Psoas muscle (tissue), 7 donors: ENCODE measurements at regions not wholly inside any gene's neighbourhood (a gene's known extent, or its start where the extent isn't known, plus 50 kb on each side); places are given as distances from the start of the nearest gene placed in this dataset.

Experiments
- ATAC-seq, 4 donors: fragments of 200-7000 bp; cut with Tn5 transposase; one replicate each; pipeline ENCODE4 v1.9.1; 2020; ENCODE audit warnings: moderate library complexity in 3 of 4, mild to moderate bottlenecking in 2 of 4
- DNase-seq, 2 donors: peaks; one replicate each; pipeline ENCODE4 v3.0.0-alpha.2; 2020
- H3K27ac ChIP-seq: fragments of 200-600 bp; one replicate; pipeline ENCODE4 v1.8.0; 2022
- H3K27me3 ChIP-seq, 3 donors: fragments of 200-600 bp in 1 of 3; one replicate each; pipeline versions ENCODE4 v1.6.1 to v1.8.0; 2013 to 2022; ENCODE audit warnings: low read length in 2 of 3, mild to moderate bottlenecking in 2 of 3, moderate library complexity in 1 of 3; ENCODE audit not compliant: insufficient read depth in 3 of 3
- H3K36me3 ChIP-seq, 2 donors: fragments of 200-600 bp in 1 of 2; one replicate each; pipeline versions ENCODE4 v1.6.1 to v1.8.0; 2013 to 2022; ENCODE audit warnings: low read depth in 1 of 2, mild to moderate bottlenecking in 1 of 2, moderate library complexity in 1 of 2; ENCODE audit not compliant: insufficient read depth in 1 of 2
- H3K4me1 ChIP-seq: fragments of 200-600 bp; one replicate; pipeline ENCODE4 v1.8.0; 2022
- H3K4me3 ChIP-seq: fragments of 200-600 bp; one replicate; pipeline ENCODE4 v1.8.0; 2022; ENCODE audit warnings: mild to moderate bottlenecking
- H3K9me3 ChIP-seq: fragments of 200-600 bp; one replicate; pipeline ENCODE4 v1.8.0; 2022
- WGBS, 3 donors: extraction: QIAGEN DNeasy Blood & Tissue Kit; methylation state at CpG; one replicate each; pipeline versions ENCODE4 v1.1.6 to v1.1.7; 2013; 5-methylcytosine and 5-hydroxymethylcytosine counted together
- intact Hi-C, 2 donors: fragments of 100-400 bp; cut with DNase I; formaldehyde crosslinking; loops; one replicate each; pipeline versions ENCODE4 v1.11.0 to v1.14.2; 2022
- TF ChIP-seq, protein P1 (sequence below): fragments of 200-600 bp; IDR thresholded peaks from one replicate; pipeline ENCODE4 v1.8.0; 2022; ENCODE audit warnings: antibody characterized with exemption
- donor health status: healthy with polysubstance abuse.
- donor health status: DM: no; HTN: no; CAD: no; lungs with moderate emphysema.
- donor health status: Bipolar disorder and iron deficiency.
- donor health status: healthy.
- donor health status: DM: yes; HTN: yes; CAD: no.
- donor health status: DM: no; HTN: no; CAD: no.
- donor health status: DM: yes; HTN: yes; CAD: no.

DNA sequence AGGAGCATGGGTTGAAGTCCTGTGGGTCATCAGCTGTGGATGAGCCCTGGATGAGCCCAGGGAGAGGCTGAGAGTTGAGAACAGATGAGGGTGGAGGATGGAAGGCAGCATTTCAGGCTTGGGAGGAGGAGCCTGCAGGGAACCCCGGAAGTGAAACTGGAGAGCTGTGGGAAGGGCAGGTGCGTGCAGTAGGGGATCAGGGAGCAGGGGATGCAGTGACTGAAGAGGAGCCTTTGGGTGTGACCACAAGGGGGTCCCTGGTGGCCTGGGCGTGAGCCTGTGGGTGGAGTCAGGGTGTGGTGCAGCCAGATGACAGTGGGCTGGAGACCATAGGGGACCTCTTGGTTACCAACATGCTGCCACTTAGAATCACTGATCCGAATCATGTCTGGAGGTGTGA is 115.5 kb downstream of the PAPOLA start:
- no peaks in the 10 kb centered on the region for H3K9me3 ChIP-seq
- 49 to 61% (median 59%) methylated on average over 4 of the region's 4 CpGs for WGBS, 3 donors
- peaks cover 0 to 33% (median 9%) of the 10 kb centered on the region in 3 donors for H3K27me3 ChIP-seq
- no peak overlapping the region for H3K27ac ChIP-seq
- ATAC-seq = no peak
- no peaks in the 10 kb centered on the region for H3K36me3 ChIP-seq
- intact Hi-C loops = no loop called here
- no peak for DNase-seq
- no peak overlapping the region for H3K4me3 ChIP-seq
- TF ChIP-seq, protein P1, sequence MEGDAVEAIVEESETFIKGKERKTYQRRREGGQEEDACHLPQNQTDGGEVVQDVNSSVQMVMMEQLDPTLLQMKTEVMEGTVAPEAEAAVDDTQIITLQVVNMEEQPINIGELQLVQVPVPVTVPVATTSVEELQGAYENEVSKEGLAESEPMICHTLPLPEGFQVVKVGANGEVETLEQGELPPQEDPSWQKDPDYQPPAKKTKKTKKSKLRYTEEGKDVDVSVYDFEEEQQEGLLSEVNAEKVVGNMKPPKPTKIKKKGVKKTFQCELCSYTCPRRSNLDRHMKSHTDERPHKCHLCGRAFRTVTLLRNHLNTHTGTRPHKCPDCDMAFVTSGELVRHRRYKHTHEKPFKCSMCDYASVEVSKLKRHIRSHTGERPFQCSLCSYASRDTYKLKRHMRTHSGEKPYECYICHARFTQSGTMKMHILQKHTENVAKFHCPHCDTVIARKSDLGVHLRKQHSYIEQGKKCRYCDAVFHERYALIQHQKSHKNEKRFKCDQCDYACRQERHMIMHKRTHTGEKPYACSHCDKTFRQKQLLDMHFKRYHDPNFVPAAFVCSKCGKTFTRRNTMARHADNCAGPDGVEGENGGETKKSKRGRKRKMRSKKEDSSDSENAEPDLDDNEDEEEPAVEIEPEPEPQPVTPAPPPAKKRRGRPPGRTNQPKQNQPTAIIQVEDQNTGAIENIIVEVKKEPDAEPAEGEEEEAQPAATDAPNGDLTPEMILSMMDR = no peak
- no peaks in the 10 kb centered on the region for H3K4me1 ChIP-seq

DNA sequence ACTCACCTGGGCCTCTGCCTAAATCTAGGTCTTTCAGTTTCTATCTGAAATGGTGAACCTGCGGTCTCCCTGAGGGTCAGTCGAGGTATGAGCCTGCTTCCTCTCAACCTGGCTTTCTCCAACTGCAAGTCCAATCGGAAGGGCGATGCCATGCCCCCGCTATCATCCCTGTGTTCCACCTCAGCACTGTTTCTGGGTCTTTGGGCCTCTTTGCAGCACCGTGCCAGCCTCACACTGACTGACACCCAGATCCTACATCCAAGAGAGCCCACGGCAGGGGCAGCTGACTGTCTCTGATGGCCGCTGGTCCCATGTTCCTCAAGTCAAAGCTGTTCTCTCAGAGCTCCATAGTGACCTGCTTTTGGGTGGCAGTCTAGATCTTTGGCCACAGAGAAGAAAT is 120.7 kb downstream of the PAPOLA start:
- Histone ChIP-seq H3K36me3 (no peaks in the 10 kb centered on the region), H3K27me3 (peaks cover 0 to 24% (median 16%) of the 10 kb centered on the region in 3 donors), H3K27ac (no peak overlapping the region), H3K4me1 (no peaks in the 10 kb centered on the region), H3K9me3 (no peaks in the 10 kb centered on the region), H3K4me3 (no peak overlapping the region)
- intact Hi-C loops = no loop called here
- TF ChIP-seq, protein P1 = no peak
- ATAC-seq (no peak), DNase-seq (no peak)
- WGBS, 3 donors = 89 to 91% (median 91%) methylated on average over 8 of the region's 8 CpGs

DNA sequence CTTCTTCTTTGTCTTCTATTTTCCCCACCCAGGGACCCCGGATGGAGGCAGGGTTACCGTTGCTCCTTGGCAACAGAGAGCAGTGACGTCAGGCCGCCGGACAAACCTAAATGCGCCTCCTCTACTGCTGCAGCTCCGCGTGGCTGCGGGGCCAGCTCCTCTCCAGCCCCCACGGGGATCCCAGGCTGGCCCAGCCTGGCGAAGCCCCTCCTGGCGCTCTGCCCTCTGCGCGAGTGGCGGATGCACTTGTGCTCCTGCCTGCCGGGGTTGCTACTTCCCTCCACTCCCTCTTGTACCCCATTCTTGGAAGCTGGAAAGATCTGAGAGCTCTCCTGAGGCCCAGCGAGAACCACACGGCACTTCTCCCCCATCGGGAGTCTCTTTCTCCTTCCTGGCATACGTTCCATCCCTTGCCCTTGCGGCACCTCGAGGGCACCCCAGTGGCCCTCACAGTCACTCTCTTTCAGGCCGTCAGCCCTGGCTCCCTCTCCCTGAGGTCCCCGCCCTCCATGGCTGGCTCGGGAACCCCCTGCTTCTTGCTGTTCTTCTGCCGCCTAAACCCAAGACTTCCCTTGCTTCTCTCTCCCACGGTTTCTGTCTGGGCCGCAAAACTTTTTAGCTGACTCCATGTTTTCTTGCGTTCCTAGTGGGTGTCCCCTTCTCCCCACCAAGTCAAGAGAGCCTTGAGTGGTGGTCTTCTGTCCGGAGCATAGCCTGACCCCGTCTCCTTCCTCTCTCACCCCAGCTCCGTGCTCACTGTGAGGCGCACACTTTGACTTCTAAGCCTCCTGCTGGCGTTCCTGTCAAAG is 121.7 kb downstream of the PAPOLA start:
- peaks cover 0 to 19% (median 16%) of the 10 kb centered on the region in 3 donors for H3K27me3 ChIP-seq

DNA sequence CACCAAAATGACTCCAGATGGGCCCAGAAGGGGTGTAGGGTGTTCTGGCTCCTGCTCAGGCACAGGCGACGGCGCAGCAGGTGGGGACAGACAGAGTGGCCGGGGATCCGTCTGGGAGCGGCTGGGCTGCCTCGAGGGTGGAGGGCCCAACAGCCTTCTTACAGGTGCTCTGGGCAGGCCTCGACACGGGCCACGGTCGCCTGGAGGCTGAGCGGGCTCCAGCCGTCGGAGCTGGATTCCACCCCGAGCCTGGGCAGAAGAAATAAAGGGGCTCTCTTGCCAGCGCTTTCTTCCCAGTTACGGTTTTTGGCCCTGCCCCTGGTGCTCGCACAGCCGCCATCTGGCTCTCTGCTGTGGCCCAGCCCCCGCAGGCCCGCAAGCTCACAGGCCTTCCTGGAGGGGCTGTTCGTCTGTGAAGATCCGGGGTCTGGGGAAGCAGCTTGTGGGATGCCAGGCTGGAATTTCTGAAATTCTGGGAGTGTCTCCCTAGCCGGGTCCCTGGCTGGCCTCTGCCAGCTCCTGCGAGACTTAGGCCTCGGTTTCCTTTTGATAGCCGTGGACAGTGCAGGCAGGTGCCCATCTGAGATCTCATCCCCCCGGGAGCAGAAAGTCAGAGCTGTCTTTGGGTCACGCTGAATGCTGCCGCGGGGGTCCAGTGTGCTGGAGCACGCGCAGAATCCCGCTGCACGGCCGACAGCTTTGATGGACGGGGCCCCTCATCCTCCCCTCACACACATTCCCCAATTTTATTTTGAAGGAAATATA is 122.7 kb downstream of the PAPOLA start:
- DNase-seq = no peak
- no peak for ATAC-seq
- WGBS, 3 donors = 31 to 34% (median 32%) methylated on average over 37 of the region's 37 CpGs

More for the DNA sequence above, 121.7 kb downstream of the PAPOLA start:
- Histone ChIP-seq H3K36me3 (no peaks in the 10 kb centered on the region), H3K9me3 (no peaks in the 10 kb centered on the region), H3K4me1 (no peaks in the 10 kb centered on the region), H3K27ac (no peak overlapping the region), H3K4me3 (no peak overlapping the region)
- DNase-seq = no peak
- intact Hi-C loops = no loop called here
- no peak for ATAC-seq
- TF ChIP-seq, protein P1 = no peak
- 79 to 84% (median 83%) methylated on average over 34 of the region's 34 CpGs for WGBS, 3 donors

More for the DNA sequence above, 122.7 kb downstream of the PAPOLA start:
- Histone ChIP-seq H3K4me1 (no peaks in the 10 kb centered on the region), H3K9me3 (no peaks in the 10 kb centered on the region), H3K27ac (no peak overlapping the region), H3K36me3 (no peaks in the 10 kb centered on the region), H3K4me3 (no peak overlapping the region), H3K27me3 (peaks cover 0 to 19% (median 16%) of the 10 kb centered on the region in 3 donors)
- intact Hi-C loops = no loop called here
- TF ChIP-seq, protein P1 = no peak
